Mesenchymal stem cell (in vitro differentiated cells and primary cell): ENCODE measurements at regions not wholly inside any gene's neighbourhood (a gene's known extent, or its start where the extent isn't known, plus 50 kb on each side); places are given as distances from the start of the nearest gene placed in this dataset.

Source experiments
- DNase-seq: peaks from one replicate; pipeline ENCODE4 v3.0.0-alpha.2; 2013
- H2AFZ ChIP-seq: one replicate; pipeline ENCODE4 v1.6.1; 2013; ENCODE audit warnings: low read depth, mild to moderate bottlenecking, control low read depth, inconsistent platforms, low read length, moderate library complexity
- H2AK5ac ChIP-seq: 2 replicates; pipeline ENCODE4 v1.6.1; 2013; ENCODE audit warnings: low read length, moderate library complexity, mild to moderate bottlenecking, inconsistent platforms; ENCODE audit not compliant: severe bottlenecking
- H2BK120ac ChIP-seq: one replicate; pipeline ENCODE4 v1.6.1; 2013; ENCODE audit warnings: low read depth, mild to moderate bottlenecking, inconsistent platforms, low read length, moderate library complexity
- H2BK12ac ChIP-seq, 2 experiments: one replicate each; pipeline ENCODE4 v1.6.1; 2013; ENCODE audit warnings: inconsistent platforms in 2 of 2, low read length in 2 of 2, mild to moderate bottlenecking in 2 of 2, moderate library complexity in 2 of 2, control low read depth in 1 of 2
- H2BK15ac ChIP-seq: one replicate; pipeline ENCODE4 v1.6.1; 2013; ENCODE audit warnings: mild to moderate bottlenecking, low read depth, inconsistent platforms; ENCODE audit not compliant: poor library complexity, severe bottlenecking
- H2BK5ac ChIP-seq: 2 replicates; pipeline ENCODE4 v1.6.1; 2013; ENCODE audit warnings: low read depth, mild to moderate bottlenecking, low read length, control low read depth, inconsistent platforms; ENCODE audit not compliant: poor library complexity, severe bottlenecking
- H3K14ac ChIP-seq, 2 experiments: one replicate each; pipeline ENCODE4 v1.6.1; 2013; ENCODE audit warnings: inconsistent platforms in 2 of 2, low read length in 2 of 2, control low read depth in 1 of 2, mild to moderate bottlenecking in 1 of 2, moderate library complexity in 1 of 2
- H3K18ac ChIP-seq, 2 experiments: one replicate each; pipeline ENCODE4 v1.6.1; 2013; ENCODE audit warnings: inconsistent platforms in 2 of 2, low read length in 2 of 2, control low read depth in 1 of 2, low read depth in 1 of 2, mild to moderate bottlenecking in 1 of 2
- H3K23ac ChIP-seq, 2 experiments: one replicate each; pipeline ENCODE4 v1.6.1; 2013; ENCODE audit warnings: inconsistent platforms in 2 of 2, low read length in 2 of 2, mild to moderate bottlenecking in 2 of 2, moderate library complexity in 2 of 2, control low read depth in 1 of 2
- H3K27ac ChIP-seq: 2 replicates; pipeline ENCODE4 v1.5.1; 2013; ENCODE audit warnings: mild to moderate bottlenecking, moderate library complexity, low read length, control low read depth, inconsistent platforms; ENCODE audit not compliant: poor library complexity, severe bottlenecking
- H3K27me3 ChIP-seq, 2 experiments: 2 replicates each; pipeline versions ENCODE4 v1.6.1 to v1.7.0; 2013; ENCODE audit warnings: low read length in 2 of 2, mild to moderate bottlenecking in 2 of 2, moderate library complexity in 2 of 2, control low read depth in 1 of 2, inconsistent platforms in 1 of 2; ENCODE audit not compliant: control insufficient read depth in 1 of 2, insufficient read depth in 1 of 2
- H3K36me3 ChIP-seq, 2 experiments: 2 replicates each; pipeline versions ENCODE4 v1.6.1 to v1.7.0; 2013; ENCODE audit warnings: low read length in 2 of 2, control low read depth in 1 of 2, inconsistent platforms in 1 of 2, low read depth in 1 of 2, mild to moderate bottlenecking in 1 of 2; ENCODE audit not compliant: insufficient read depth in 2 of 2, control insufficient read depth in 1 of 2
- H3K4ac ChIP-seq, 2 experiments: one replicate each; pipeline ENCODE4 v1.6.1; 2013; ENCODE audit warnings: inconsistent platforms in 2 of 2, low read length in 2 of 2, mild to moderate bottlenecking in 2 of 2, moderate library complexity in 2 of 2, control low read depth in 1 of 2, low read depth in 1 of 2
- H3K4me1 ChIP-seq: 2 replicates; pipeline ENCODE4 v1.6.1; 2013; ENCODE audit warnings: low read depth, low read length, control low read depth; ENCODE audit not compliant: control insufficient read depth, insufficient read depth
- H3K4me2 ChIP-seq: 2 replicates; pipeline ENCODE4 v1.6.1; 2013; ENCODE audit warnings: low read length, mild to moderate bottlenecking, inconsistent platforms; ENCODE audit not compliant: poor library complexity, severe bottlenecking
- H3K4me3 ChIP-seq, 2 experiments: 2 replicates each; pipeline versions ENCODE4 v1.5.1 to v1.7.0; 2013; ENCODE audit warnings: low read length in 2 of 2, mild to moderate bottlenecking in 2 of 2, control low read depth in 1 of 2, low read depth in 1 of 2; ENCODE audit not compliant: insufficient read depth in 1 of 2
- H3K79me1 ChIP-seq: replicated peaks from 2 replicates; pipeline ENCODE4 v1.6.1; 2013; ENCODE audit warnings: mild to moderate bottlenecking, control low read depth, low read length, inconsistent platforms; ENCODE audit not compliant: poor library complexity, severe bottlenecking
- H3K9ac ChIP-seq: 2 replicates; pipeline ENCODE4 v1.7.0; 2013; ENCODE audit warnings: mild to moderate bottlenecking, low read length, moderate library complexity
- H3K9me3 ChIP-seq: 2 replicates; pipeline ENCODE4 v1.7.0; 2013; ENCODE audit warnings: mild to moderate bottlenecking, low read length; ENCODE audit not compliant: control insufficient read depth
- H4K8ac ChIP-seq: one replicate; pipeline ENCODE4 v1.6.1; 2013; ENCODE audit warnings: inconsistent platforms, mild to moderate bottlenecking, low read length, moderate library complexity
- H4K91ac ChIP-seq: one replicate; pipeline ENCODE4 v1.6.1; 2013; ENCODE audit warnings: mild to moderate bottlenecking, low read length, inconsistent platforms
- WGBS: methylation state at CpG from one replicate; pipeline ENCODE4 v1.1.7; 2013; ENCODE audit warnings: mixed read lengths; 5-methylcytosine and 5-hydroxymethylcytosine counted together

- Histone ChIP-seq H3K27me3 (no peaks in the 10 kb centered on the region), H3K9me3 (peaks cover 3% of the 10 kb centered on the region), H3K27ac (no peak overlapping the region), H3K4me3 (no peak overlapping the region), H3K14ac (no peak overlapping the region), H2AFZ (no peak overlapping the region), H3K4me2 (no peak overlapping the region), H3K4me1 (no peaks in the 10 kb centered on the region), H3K23ac (no peak overlapping the region), H3K9ac (no peak overlapping the region), H3K36me3 (no peaks in the 10 kb centered on the region), H2BK120ac (no peak overlapping the region), H2AK5ac (no peak overlapping the region), H3K4ac (no peak overlapping the region), H3K18ac (no peak overlapping the region), H3K79me1 (no peaks in the 10 kb centered on the region), H4K91ac (no peak overlapping the region), H4K8ac (no peak overlapping the region), H2BK5ac (no peak overlapping the region), H2BK15ac (no peak overlapping the region), H2BK12ac (no peak overlapping the region)
- WGBS, result no CpG with 5 or more reads among the region's 1 CpG
- DNase-seq, result no peak
Observed at GRCh38 chr1:187716160-187716559, 887.4 kb downstream of the PLA2G4A start.

- H2AK5ac ChIP-seq, result no peak overlapping the region
- H3K4ac ChIP-seq, result no peak overlapping the region
Observed at GRCh38 chr1:187718527-187718926, 889.8 kb downstream of the PLA2G4A start.

GRCh38 chr1:187721216-187721615, 892.5 kb downstream of the PLA2G4A start:
- Histone ChIP-seq H2AFZ (no peak overlapping the region), H4K8ac (no peak overlapping the region), H2AK5ac (no peak overlapping the region), H3K18ac (no peak overlapping the region), H3K79me1 (no peaks in the 10 kb centered on the region), H3K4me1 (no peaks in the 10 kb centered on the region), H3K4me2 (no peak overlapping the region), H4K91ac (no peak overlapping the region), H3K14ac (no peak overlapping the region), H2BK12ac (no peak overlapping the region), H2BK120ac (no peak overlapping the region), H3K27me3 (no peaks in the 10 kb centered on the region), H3K9me3 (peaks cover 3% of the 10 kb centered on the region), H2BK15ac (no peak overlapping the region), H3K27ac (no peak overlapping the region), H2BK5ac (no peak overlapping the region), H3K9ac (no peak overlapping the region), H3K4ac (no peak overlapping the region), H3K36me3 (no peaks in the 10 kb centered on the region), H3K23ac (no peak overlapping the region), H3K4me3 (no peak overlapping the region)
- DNase-seq, result no peak

More at GRCh38 chr1:187718527-187718926, 889.8 kb downstream of the PLA2G4A start:
- no peak overlapping the region for H3K14ac ChIP-seq
- no peak overlapping the region for H2BK5ac ChIP-seq
- no peak overlapping the region for H3K4me3 ChIP-seq
- H4K8ac ChIP-seq, result no peak overlapping the region
- no peak overlapping the region for H2AFZ ChIP-seq
- H3K79me1 ChIP-seq, result no peaks in the 10 kb centered on the region
- H3K27me3 ChIP-seq, result no peaks in the 10 kb centered on the region
- no peak overlapping the region for H2BK15ac ChIP-seq
- H2BK120ac ChIP-seq, result no peak overlapping the region
- no peak overlapping the region for H3K9ac ChIP-seq
- no peak overlapping the region for H3K23ac ChIP-seq
- no peak for DNase-seq
- H3K4me1 ChIP-seq, result no peaks in the 10 kb centered on the region
- H3K18ac ChIP-seq, result no peak overlapping the region
- no peaks in the 10 kb centered on the region for H3K36me3 ChIP-seq
- H3K4me2 ChIP-seq, result no peak overlapping the region
- H4K91ac ChIP-seq, result no peak overlapping the region
- WGBS, result 85% methylated on average over 3 of the region's 3 CpGs
- H3K9me3 ChIP-seq, result peaks cover 3% of the 10 kb centered on the region
- H3K27ac ChIP-seq, result no peak overlapping the region
- H2BK12ac ChIP-seq, result no peak overlapping the region

DNA sequence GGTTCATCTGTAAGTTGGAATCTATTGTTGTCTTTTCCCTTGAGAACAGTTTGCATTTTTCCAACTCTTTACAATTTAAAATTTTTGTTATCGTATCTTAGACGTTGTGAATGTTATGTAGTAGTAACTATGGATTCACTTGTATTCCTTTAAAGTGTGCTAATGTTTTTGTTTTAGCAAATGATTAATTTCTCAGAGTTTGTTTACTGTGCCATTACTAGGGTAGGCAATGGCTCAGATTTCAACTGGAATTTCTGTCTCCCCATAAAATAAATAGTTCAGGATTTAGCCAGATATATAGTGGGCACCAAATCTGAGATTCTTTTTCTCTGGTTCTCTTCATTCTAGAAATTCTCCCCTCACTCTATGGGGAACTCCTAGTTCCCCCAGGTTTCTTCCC, 896.5 kb downstream of the PLA2G4A start:
- H3K18ac ChIP-seq, result no peak overlapping the region
- WGBS, result 95% methylated on average over 2 of the region's 2 CpGs
- H3K4me2 ChIP-seq, result no peak overlapping the region
- H3K9ac ChIP-seq, result no peak overlapping the region
- no peak overlapping the region for H3K14ac ChIP-seq
- H2AK5ac ChIP-seq, result no peak overlapping the region
- no peaks in the 10 kb centered on the region for H3K36me3 ChIP-seq
- H3K4me3 ChIP-seq, result no peak overlapping the region
- H2BK5ac ChIP-seq, result no peak overlapping the region
- H2BK12ac ChIP-seq, result no peak overlapping the region
- no peak overlapping the region for H2BK120ac ChIP-seq
- no peak overlapping the region for H3K23ac ChIP-seq
- no peaks in the 10 kb centered on the region for H3K27me3 ChIP-seq
- H3K4me1 ChIP-seq, result no peaks in the 10 kb centered on the region
- no peak for DNase-seq
- H3K9me3 ChIP-seq, result peaks cover 9% of the 10 kb centered on the region
- no peak overlapping the region for H2BK15ac ChIP-seq
- no peak overlapping the region for H3K27ac ChIP-seq
- no peak overlapping the region for H4K91ac ChIP-seq
- H3K79me1 ChIP-seq, result no peaks in the 10 kb centered on the region
- no peak overlapping the region for H4K8ac ChIP-seq
- H3K4ac ChIP-seq, result no peak overlapping the region
- no peak overlapping the region for H2AFZ ChIP-seq
